PFSK-1 (cell line): ENCODE measurements at regions not wholly inside any gene's neighbourhood (a gene's known extent, or its start where the extent isn't known, plus 50 kb on each side); places are given as distances from the start of the nearest gene placed in this dataset.

ENCODE experiments used
- FOXP2 ChIP-seq: optimal IDR thresholded peaks from 2 replicates; pipeline ENCODE3; 2011; ENCODE audit warnings: borderline replicate concordance, control low read depth, inconsistent platforms; ENCODE audit not compliant: insufficient read depth; ENCODE audit errors: extremely low read length, extremely low read depth
- POLR2AphosphoS5 ChIP-seq: IDR thresholded peaks from 2 replicates; pipeline ENCODE4 v1.6.1; 2012; ENCODE audit warnings: low read depth, mild to moderate bottlenecking, control low read depth, low read length, moderate library complexity
- SIN3A ChIP-seq: IDR thresholded peaks from 2 replicates; pipeline ENCODE4 v1.6.1; 2012; ENCODE audit warnings: mild to moderate bottlenecking, low read length, moderate library complexity, borderline replicate concordance; ENCODE audit not compliant: insufficient read depth
- TAF1 ChIP-seq: IDR thresholded peaks from 2 replicates; pipeline ENCODE4 v1.6.1; 2012; ENCODE audit warnings: low read length, control low read depth, borderline replicate concordance; ENCODE audit not compliant: insufficient read depth
- TF ChIP-seq, protein P1 (sequence below), 2 experiments: IDR thresholded peaks; 2 replicates each; pipeline versions ENCODE4 v1.6.1 to v1.8.0; 2011 to 2012; ENCODE audit warnings: low read depth in 2 of 2, low read length in 2 of 2, control low read depth in 1 of 2, inconsistent platforms in 1 of 2, mild to moderate bottlenecking in 1 of 2, moderate library complexity in 1 of 2; ENCODE audit not compliant: insufficient read depth in 1 of 2

DNA sequence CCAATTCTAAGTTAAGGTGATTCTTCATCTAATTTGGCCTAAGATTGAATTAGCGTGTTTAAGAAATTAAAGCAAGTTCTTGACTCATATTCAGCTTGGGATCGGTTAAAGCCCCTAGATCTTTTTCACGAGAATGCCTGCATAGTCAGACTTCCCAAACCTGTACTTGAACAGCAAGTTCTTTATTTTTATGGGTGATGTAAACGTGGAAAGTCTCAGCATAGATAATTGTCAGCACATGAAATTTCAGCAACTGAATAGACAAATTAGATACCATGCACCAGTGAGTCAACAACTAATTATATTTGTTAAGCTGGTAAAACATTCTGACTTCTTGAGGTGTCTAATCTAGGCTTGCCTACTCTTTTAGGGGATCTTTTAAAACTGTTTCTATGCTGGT lies 183.1 kb upstream of the TNFAIP3 start:
- TF ChIP-seq POLR2AphosphoS5 (no peak), SIN3A (no peak), TAF1 (no peak), FOXP2 (no peak)
- TF ChIP-seq, protein P1, sequence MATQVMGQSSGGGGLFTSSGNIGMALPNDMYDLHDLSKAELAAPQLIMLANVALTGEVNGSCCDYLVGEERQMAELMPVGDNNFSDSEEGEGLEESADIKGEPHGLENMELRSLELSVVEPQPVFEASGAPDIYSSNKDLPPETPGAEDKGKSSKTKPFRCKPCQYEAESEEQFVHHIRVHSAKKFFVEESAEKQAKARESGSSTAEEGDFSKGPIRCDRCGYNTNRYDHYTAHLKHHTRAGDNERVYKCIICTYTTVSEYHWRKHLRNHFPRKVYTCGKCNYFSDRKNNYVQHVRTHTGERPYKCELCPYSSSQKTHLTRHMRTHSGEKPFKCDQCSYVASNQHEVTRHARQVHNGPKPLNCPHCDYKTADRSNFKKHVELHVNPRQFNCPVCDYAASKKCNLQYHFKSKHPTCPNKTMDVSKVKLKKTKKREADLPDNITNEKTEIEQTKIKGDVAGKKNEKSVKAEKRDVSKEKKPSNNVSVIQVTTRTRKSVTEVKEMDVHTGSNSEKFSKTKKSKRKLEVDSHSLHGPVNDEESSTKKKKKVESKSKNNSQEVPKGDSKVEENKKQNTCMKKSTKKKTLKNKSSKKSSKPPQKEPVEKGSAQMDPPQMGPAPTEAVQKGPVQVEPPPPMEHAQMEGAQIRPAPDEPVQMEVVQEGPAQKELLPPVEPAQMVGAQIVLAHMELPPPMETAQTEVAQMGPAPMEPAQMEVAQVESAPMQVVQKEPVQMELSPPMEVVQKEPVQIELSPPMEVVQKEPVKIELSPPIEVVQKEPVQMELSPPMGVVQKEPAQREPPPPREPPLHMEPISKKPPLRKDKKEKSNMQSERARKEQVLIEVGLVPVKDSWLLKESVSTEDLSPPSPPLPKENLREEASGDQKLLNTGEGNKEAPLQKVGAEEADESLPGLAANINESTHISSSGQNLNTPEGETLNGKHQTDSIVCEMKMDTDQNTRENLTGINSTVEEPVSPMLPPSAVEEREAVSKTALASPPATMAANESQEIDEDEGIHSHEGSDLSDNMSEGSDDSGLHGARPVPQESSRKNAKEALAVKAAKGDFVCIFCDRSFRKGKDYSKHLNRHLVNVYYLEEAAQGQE (IDR thresholded peaks at IDR 0.05; ENCODE audit: insufficient read depth in 1 of 2, low read depth in 2 of 2, low read length in 2 of 2): no peak

DNA sequence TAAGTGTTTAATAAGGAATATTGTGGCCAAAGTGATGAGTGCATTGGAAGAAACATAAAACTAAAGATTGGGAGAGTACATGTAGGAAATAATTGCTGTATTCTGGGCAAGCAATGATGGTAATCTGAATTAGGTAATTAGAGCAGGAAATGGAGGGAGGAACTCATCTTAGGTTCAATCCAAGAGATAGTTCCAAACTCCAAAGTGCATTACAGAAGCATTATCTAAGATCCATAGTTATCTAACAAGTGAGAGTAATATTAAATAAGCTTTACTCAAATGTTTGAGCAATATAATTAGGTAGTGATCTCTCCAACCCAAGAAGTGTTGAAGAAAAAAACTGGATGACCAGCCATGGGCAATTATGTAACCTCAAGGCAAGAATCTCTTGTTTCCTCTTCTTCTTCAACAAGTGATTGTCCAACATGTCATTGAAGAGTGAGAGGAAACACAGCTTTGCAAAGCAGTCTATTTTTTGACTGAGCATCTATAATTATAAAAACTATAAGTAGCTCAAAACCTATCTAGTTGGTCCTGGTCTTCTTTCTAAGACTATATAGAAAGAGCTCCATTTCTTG lies 181.2 kb upstream of the TNFAIP3 start:
- no peak for TF ChIP-seq SIN3A
- TF ChIP-seq FOXP2: no peak
- TF ChIP-seq TAF1: no peak
- TF ChIP-seq, protein P1 (IDR thresholded peaks at IDR 0.05; ENCODE audit: insufficient read depth in 1 of 2, low read depth in 2 of 2, low read length in 2 of 2): no peak
- no peak for TF ChIP-seq POLR2AphosphoS5

DNA sequence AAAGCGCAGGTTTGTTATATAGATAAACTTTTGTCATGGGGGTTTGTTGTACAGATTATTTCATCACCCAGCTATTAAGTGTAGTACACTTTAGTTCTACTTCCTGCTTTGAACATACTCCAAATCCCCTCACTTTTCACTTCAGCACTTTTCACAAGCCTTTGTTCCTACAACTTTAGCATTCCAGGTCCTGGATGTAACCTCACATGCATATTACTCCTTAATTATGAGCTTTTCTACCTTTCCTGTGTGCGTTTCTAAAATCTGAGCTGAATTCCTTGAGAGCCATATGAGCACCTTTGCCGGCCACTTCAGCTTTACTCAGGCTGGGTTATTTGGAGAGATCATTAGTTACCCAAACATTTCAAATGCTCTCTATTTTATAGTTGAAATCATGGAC lies 179.2 kb upstream of the TNFAIP3 start:
- no peak for TF ChIP-seq SIN3A

DNA sequence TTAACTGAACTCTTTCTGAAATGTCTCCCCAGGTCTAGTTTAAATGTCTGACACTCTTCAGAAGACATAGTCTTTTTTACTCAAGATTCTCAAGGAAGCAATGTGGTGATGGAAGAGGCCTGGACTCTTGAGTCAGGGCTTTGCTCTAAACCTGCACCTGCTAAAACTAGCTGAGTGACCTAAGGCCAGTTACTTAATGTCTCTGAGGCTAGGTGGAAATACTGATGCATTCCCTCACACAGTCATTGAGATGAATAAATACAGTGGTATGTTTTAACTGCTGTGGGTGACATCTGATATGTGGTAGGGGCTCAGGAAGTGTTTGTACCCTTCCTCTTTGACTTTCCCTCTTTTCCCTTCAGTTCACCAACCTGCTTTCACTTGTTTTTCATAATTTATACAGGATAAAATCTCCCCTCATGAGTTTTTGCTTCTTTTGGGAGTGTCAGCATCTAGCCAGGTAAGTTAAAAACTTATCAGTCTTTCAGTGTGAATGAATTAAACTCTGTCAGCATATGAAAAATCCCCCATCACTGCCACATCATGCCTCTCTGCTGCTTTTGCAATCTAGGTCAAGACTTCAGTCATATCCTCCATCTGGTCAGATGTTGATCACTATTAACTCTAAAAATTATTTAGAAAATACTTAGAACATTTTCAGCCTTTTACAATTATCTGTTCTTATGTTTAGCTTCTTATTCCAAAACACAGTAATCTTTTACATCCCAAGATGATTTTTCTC lies 178.7 kb upstream of the TNFAIP3 start:
- TF ChIP-seq POLR2AphosphoS5 (no peak), FOXP2 (no peak), SIN3A (no peak), TAF1 (no peak)
- TF ChIP-seq, protein P1 (IDR thresholded peaks at IDR 0.05; ENCODE audit: insufficient read depth in 1 of 2, low read depth in 2 of 2, low read length in 2 of 2): no peak

DNA sequence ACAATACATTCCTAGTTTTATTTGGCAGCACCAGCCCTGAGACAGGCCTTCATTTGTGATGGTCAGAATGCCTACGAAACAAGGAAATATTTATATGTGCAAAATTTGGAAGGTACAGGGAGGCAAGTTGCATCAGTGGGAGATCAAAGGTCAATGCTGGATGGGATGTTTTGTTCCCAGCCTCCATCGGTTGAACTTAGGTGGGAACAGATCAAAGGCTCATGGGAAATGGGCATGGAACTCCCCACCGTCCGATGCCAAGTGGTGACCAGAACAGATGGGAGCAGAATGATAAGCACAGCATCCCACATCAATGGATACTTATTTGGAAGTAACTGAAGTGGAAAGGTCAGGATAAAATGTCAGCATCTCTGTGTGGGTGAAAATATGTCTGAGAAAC lies 177.7 kb upstream of the TNFAIP3 start:
- no peak for TF ChIP-seq SIN3A
- no peak for TF ChIP-seq POLR2AphosphoS5
- TF ChIP-seq TAF1: no peak
- TF ChIP-seq, protein P1 (IDR thresholded peaks at IDR 0.05; ENCODE audit: insufficient read depth in 1 of 2, low read depth in 2 of 2, low read length in 2 of 2): no peak
- no peak for TF ChIP-seq FOXP2
